ENCODE measurements at regions not wholly inside any gene's neighbourhood (a gene's known extent, or its start where the extent isn't known, plus 50 kb on each side); places are given as distances from the start of the nearest gene placed in this dataset.
A peak's percentile ranks its signal among the peaks of the same experiment; 100 is the strongest.
"Not testable (repeated sequence)": the region's sequence is repeated elsewhere in the genome, so short reads cannot be mapped to it uniquely, and the experiment has no call there.

- not testable (repeated sequence) for DNase-seq (ENCODE audit: low read depth); H3K4me3 ChIP-seq (ENCODE audit: low read depth, low read length); H3K36me3 ChIP-seq (ENCODE audit: control insufficient read depth, insufficient read depth, low read length); H3K27me3 ChIP-seq (ENCODE audit: control insufficient read depth, insufficient read depth, low read length)
Measured at GRCh38 chrX:3833761-3834542, 120.5 kb upstream of the PRKX start.

GRCh38 chrX:3830020-3830419, 116.6 kb upstream of the PRKX start:
- H3K36me3 ChIP-seq (ENCODE audit: control insufficient read depth, insufficient read depth, low read length), result not testable (repeated sequence)

DNA sequence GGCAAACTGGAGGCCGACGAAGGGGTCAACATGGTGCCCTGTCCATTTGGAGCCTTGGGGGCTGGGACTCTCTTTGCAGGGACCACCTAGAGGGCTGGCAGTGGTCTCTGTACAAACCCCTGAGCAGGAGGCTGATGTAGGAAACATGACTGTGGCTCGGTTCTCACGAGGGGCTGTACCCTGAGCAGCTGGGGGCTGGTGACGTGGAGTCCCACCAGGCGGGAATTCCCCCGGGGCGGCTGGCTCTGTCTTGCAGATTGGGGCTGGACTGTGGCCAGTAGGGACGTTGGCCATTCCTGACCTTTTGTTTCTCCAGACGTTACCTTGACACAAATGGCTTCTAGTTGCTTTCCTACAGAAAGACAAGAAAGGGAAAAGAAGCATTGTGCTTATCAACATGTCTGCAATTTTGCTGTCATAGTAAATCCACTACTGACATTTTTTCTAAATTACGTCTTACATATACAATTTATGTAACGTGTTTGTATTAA, 115.6 kb upstream of the PRKX start:
- not testable (repeated sequence) for H3K27me3 ChIP-seq (ENCODE audit: control insufficient read depth, insufficient read depth, low read length); DNase-seq (ENCODE audit: low read depth); H3K4me3 ChIP-seq (ENCODE audit: low read depth, low read length); H3K36me3 ChIP-seq (ENCODE audit: control insufficient read depth, insufficient read depth, low read length)

More at GRCh38 chrX:3830020-3830419, 116.6 kb upstream of the PRKX start:
- not testable (repeated sequence) for DNase-seq (ENCODE audit: low read depth); H3K27me3 ChIP-seq (ENCODE audit: control insufficient read depth, insufficient read depth, low read length); H3K4me3 ChIP-seq (ENCODE audit: low read depth, low read length)

DNA sequence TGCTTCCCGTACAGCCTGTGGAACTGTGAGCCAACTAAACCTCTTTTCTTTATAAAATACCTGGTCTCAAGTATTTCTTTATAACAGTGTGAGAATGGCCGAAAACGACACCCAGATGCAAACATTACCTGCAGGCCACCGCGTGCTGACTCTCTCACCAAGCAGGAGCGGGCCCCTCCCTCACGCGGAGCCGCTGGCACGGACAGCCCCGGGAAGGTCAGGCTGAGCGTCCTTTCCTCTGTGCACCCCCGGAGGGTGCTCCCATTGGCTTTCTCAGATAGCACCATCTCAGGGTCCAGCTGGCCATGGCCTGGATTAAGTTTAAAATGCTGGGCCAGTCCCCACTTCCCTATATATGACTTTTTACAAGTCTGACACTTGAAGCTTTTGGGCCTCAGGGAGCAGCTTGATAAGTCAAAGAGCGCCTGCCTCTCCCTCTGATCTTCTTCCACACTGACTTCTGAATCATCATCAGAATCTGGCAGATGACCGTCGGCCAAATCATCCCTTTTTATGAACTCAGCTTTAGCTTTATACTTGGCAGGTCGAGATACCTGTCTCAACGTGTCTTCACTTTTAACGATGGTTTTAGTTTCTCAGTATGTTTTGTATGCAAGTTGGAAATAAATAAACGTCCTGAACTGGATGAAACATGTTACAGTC, 115.1 kb upstream of the PRKX start:
- DNase-seq (ENCODE audit: low read depth); H3K27me3 ChIP-seq (ENCODE audit: control insufficient read depth, insufficient read depth, low read length); H3K36me3 ChIP-seq (ENCODE audit: control insufficient read depth, insufficient read depth, low read length); H3K4me3 ChIP-seq (ENCODE audit: low read depth, low read length): not testable (repeated sequence)

DNA sequence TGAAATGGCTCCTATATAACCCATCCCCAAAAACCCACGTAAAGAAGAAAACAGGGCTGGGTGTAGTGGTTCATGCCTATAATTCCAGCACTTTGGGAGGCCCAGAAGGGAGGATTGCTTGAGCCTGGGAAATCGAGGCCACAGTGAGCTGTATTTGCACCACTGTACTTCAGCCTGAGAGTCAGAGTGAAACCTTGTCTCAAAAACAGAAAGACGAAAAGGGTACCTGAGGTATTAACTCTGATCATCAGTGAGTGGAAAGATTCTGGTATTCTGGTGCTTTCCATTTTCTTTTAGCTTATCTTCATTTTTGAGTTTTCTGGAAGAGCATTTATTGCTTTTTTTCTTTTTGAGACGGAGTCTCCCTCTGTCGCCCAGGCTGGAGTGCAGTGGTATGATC, 110.6 kb upstream of the PRKX start:
- DNase-seq (ENCODE audit: low read depth); H3K36me3 ChIP-seq (ENCODE audit: control insufficient read depth, insufficient read depth, low read length); H3K27me3 ChIP-seq (ENCODE audit: control insufficient read depth, insufficient read depth, low read length); H3K4me3 ChIP-seq (ENCODE audit: low read depth, low read length): not testable (repeated sequence)

DNA sequence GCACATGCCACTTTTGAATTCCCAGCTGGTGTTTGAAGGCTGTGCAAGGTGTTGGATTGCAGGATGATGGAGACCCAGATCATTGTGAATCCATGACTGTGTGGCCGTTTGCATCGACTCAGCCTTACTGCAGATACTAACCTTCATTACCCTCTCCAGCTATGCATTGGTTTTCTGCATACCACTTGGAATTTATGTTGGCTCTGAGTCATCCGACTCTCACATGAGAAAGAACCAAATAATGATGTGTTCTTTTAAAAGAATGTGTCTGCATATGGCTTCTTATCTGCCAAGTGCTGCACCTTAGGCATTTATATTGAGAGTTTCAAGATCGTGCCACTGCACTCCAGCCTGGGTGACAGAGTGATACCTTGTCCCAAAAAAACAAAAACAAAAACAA, 106.7 kb upstream of the PRKX start:
- DNase-seq (ENCODE audit: low read depth), result peak; percentile 63
- TF ChIP-seq, protein P1, sequence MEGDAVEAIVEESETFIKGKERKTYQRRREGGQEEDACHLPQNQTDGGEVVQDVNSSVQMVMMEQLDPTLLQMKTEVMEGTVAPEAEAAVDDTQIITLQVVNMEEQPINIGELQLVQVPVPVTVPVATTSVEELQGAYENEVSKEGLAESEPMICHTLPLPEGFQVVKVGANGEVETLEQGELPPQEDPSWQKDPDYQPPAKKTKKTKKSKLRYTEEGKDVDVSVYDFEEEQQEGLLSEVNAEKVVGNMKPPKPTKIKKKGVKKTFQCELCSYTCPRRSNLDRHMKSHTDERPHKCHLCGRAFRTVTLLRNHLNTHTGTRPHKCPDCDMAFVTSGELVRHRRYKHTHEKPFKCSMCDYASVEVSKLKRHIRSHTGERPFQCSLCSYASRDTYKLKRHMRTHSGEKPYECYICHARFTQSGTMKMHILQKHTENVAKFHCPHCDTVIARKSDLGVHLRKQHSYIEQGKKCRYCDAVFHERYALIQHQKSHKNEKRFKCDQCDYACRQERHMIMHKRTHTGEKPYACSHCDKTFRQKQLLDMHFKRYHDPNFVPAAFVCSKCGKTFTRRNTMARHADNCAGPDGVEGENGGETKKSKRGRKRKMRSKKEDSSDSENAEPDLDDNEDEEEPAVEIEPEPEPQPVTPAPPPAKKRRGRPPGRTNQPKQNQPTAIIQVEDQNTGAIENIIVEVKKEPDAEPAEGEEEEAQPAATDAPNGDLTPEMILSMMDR (IDR thresholded peaks at IDR 0.05; ENCODE audit: insufficient read depth, low read length, poor library complexity, severe bottlenecking), result no peak
- Histone ChIP-seq H3K36me3 (ENCODE audit: control insufficient read depth, insufficient read depth, low read length) (peaks cover 1% of the 10 kb centered on the region), H3K27me3 (ENCODE audit: control insufficient read depth, insufficient read depth, low read length) (no peaks in the 10 kb centered on the region), H3K4me3 (ENCODE audit: low read depth, low read length) (no peak overlapping the region)

GRCh38 chrX:3817480-3817879, 104.0 kb upstream of the PRKX start:
- H3K36me3 ChIP-seq (ENCODE audit: control insufficient read depth, insufficient read depth, low read length); H3K27me3 ChIP-seq (ENCODE audit: control insufficient read depth, insufficient read depth, low read length); H3K4me3 ChIP-seq (ENCODE audit: low read depth, low read length); DNase-seq (ENCODE audit: low read depth): not testable (repeated sequence)

GRCh38 chrX:3815896-3816664, 102.6 kb upstream of the PRKX start:
- Histone ChIP-seq H3K36me3 (ENCODE audit: control insufficient read depth, insufficient read depth, low read length) (no peaks in the 10 kb centered on the region), H3K4me3 (ENCODE audit: low read depth, low read length) (peak overlapping the region; percentile 80), H3K27me3 (ENCODE audit: control insufficient read depth, insufficient read depth, low read length) (no peaks in the 10 kb centered on the region)
- DNase-seq (ENCODE audit: low read depth), result no peak
- TF ChIP-seq, protein P1 (IDR thresholded peaks at IDR 0.05; ENCODE audit: insufficient read depth, low read length, poor library complexity, severe bottlenecking), result no peak

Data from kidney epithelial cell (primary cell).